Thyroid gland (tissue), 4 donors: ENCODE measurements at regions not wholly inside any gene's neighbourhood (a gene's known extent, or its start where the extent isn't known, plus 50 kb on each side); places are given as distances from the start of the nearest gene placed in this dataset.

Source experiments
- DNase-seq, 2 donors: peaks; one replicate each; pipeline ENCODE4 v3.0.0-alpha.2; 2019
- H3K27ac ChIP-seq, 3 donors: fragments of 200-600 bp; sonication (generic); 1 replicate in 2 of 3; 2 replicates in 1 of 3; pipeline ENCODE4 v1.5.1; 2016 to 2019; ENCODE audit warnings: mild to moderate bottlenecking in 1 of 3, moderate library complexity in 1 of 3
- H3K27me3 ChIP-seq: fragments of 200-600 bp; sonication (generic); one replicate; pipeline ENCODE4 v1.5.1; 2019
- H3K36me3 ChIP-seq, 2 donors: fragments of 200-600 bp; sonication (generic); one replicate each; pipeline ENCODE4 v1.5.1; 2016 to 2019
- H3K4me1 ChIP-seq, 2 donors: fragments of 200-600 bp; sonication (generic); one replicate each; pipeline ENCODE4 v1.5.1; 2017 to 2019
- H3K4me3 ChIP-seq, 3 donors: fragments of 200-600 bp; sonication (generic); replicated peaks in 1 of 3; 1 replicate in 2 of 3; 2 replicates in 1 of 3; pipeline ENCODE4 v1.5.1; 2016; ENCODE audit warnings: mild to moderate bottlenecking in 1 of 3
- H3K9me3 ChIP-seq: fragments of 200-600 bp; sonication (generic); one replicate; pipeline ENCODE4 v1.5.1; 2017
- CTCF ChIP-seq, 6 experiments: fragments of 200-600 bp in 3 of 6; fragments of 450-650 bp in 3 of 6; sonication (generic) in 3 of 6; IDR thresholded peaks; one replicate each; pipeline ENCODE4 v1.5.1; 2016 to 2019; ENCODE audit warnings: antibody characterized with exemption in 6 of 6, mild to moderate bottlenecking in 2 of 6, inconsistent platforms in 1 of 6, moderate library complexity in 1 of 6
- POLR2A ChIP-seq, 2 donors: fragments of 450-650 bp; IDR thresholded peaks; one replicate each; pipeline ENCODE4 v1.6.1; 2017; ENCODE audit warnings: antibody characterized with exemption in 2 of 2, mild to moderate bottlenecking in 2 of 2, moderate library complexity in 1 of 2
- WGBS, 2 donors: methylation state at CpG; one replicate each; pipeline ENCODE4 v1.1.5; 2017; 5-methylcytosine and 5-hydroxymethylcytosine counted together
- intact Hi-C: fragments of 100-400 bp; cut with DNase I; formaldehyde crosslinking; loops from one replicate; pipeline ENCODE4 v1.15.1; 2023

GRCh38 chr4:35559559-35560365, 684.6 kb downstream of the ARAP2 start:
- H3K27ac ChIP-seq, result no peak overlapping the region
- no peak overlapping the region for H3K4me3 ChIP-seq
- H3K4me1 ChIP-seq, result no peaks in the 10 kb centered on the region
- no peaks in the 10 kb centered on the region for H3K9me3 ChIP-seq
- DNase-seq, result no peak
- TF ChIP-seq CTCF (IDR thresholded peaks at IDR 0.05) (no peak), POLR2A (IDR thresholded peaks at IDR 0.05) (no peak)
- WGBS, 2 donors, result 94 to 95% methylated on average over 15 to 17 of the region's 19 CpGs
- intact Hi-C loops, result no loop called here
- no peaks in the 10 kb centered on the region for H3K36me3 ChIP-seq
- no peaks in the 10 kb centered on the region for H3K27me3 ChIP-seq

- Histone ChIP-seq H3K9me3 (no peaks in the 10 kb centered on the region), H3K36me3 (no peaks in the 10 kb centered on the region), H3K4me1 (no peaks in the 10 kb centered on the region), H3K4me3 (no peak overlapping the region), H3K27ac (no peak overlapping the region), H3K27me3 (no peaks in the 10 kb centered on the region)
- DNase-seq, result no peak
- intact Hi-C loops, result no loop called here
- TF ChIP-seq CTCF (IDR thresholded peaks at IDR 0.05) (no peak), POLR2A (IDR thresholded peaks at IDR 0.05) (no peak)
- WGBS, 2 donors, result 52 to 64% methylated on average over 2 of the region's 2 CpGs
Observed at GRCh38 chr4:35562861-35563260, 681.5 kb downstream of the ARAP2 start.

GRCh38 chr4:35565640-35566039, 678.7 kb downstream of the ARAP2 start:
- Histone ChIP-seq H3K9me3 (no peaks in the 10 kb centered on the region), H3K27ac (no peak overlapping the region), H3K4me3 (no peak overlapping the region), H3K4me1 (no peaks in the 10 kb centered on the region), H3K36me3 (no peaks in the 10 kb centered on the region), H3K27me3 (no peaks in the 10 kb centered on the region)
- no peak for TF ChIP-seq CTCF (IDR thresholded peaks at IDR 0.05)
- no peak for TF ChIP-seq POLR2A (IDR thresholded peaks at IDR 0.05)
- WGBS, 2 donors, result 89 to 91% methylated on average over 3 of the region's 3 CpGs
- intact Hi-C loops, result no loop called here
- DNase-seq, result no peak

GRCh38 chr4:35591035-35591434, 653.3 kb downstream of the ARAP2 start:
- Histone ChIP-seq H3K4me3 (no peak overlapping the region), H3K36me3 (no peaks in the 10 kb centered on the region), H3K4me1 (no peaks in the 10 kb centered on the region), H3K27ac (no peak overlapping the region), H3K9me3 (no peaks in the 10 kb centered on the region), H3K27me3 (no peaks in the 10 kb centered on the region)
- intact Hi-C loops, result no loop called here
- no peak for DNase-seq
- TF ChIP-seq POLR2A (IDR thresholded peaks at IDR 0.05) (no peak), CTCF (IDR thresholded peaks at IDR 0.05) (no peak)

- H3K36me3 ChIP-seq, result no peaks in the 10 kb centered on the region
- H3K4me1 ChIP-seq, result no peaks in the 10 kb centered on the region
- intact Hi-C loops, result no loop called here
- no peak overlapping the region for H3K27ac ChIP-seq
- no peaks in the 10 kb centered on the region for H3K27me3 ChIP-seq
- no peaks in the 10 kb centered on the region for H3K9me3 ChIP-seq
- no peak for DNase-seq
- no peak overlapping the region for H3K4me3 ChIP-seq
- WGBS, 2 donors, result 77 to 91% methylated on average over 3 of the region's 3 CpGs
- TF ChIP-seq POLR2A (IDR thresholded peaks at IDR 0.05), result no peak
- TF ChIP-seq CTCF (IDR thresholded peaks at IDR 0.05), result no peak
Observed at GRCh38 chr4:35604252-35604651, 640.1 kb downstream of the ARAP2 start.
